Endothelial cell of umbilical vein (primary cell): ENCODE measurements at regions not wholly inside any gene's neighbourhood (a gene's known extent, or its start where the extent isn't known, plus 50 kb on each side); places are given as distances from the start of the nearest gene placed in this dataset.

ENCODE experiments used
- BruUV-seq: library from RNA; stranded (reverse); fragments of 400-500 nt; replicated peaks from 2 replicates; lab custom pipeline; 2021; lab: Mats Ljungman, UMichigan
- CTCF ChIA-PET: fragments of 300-600, 350-600 bp; sonication (Branson Sonifier 250); formaldehyde crosslinking; loops from one replicate; lab custom pipeline; 2021; ENCODE audit warnings: antibody characterized with exemption, inconsistent platforms; lab: Charles Lee
- POLR2A ChIA-PET: fragments of 300-600, 350-600 bp; sonication (Branson Sonifier 250); formaldehyde crosslinking; loops from one replicate; lab custom pipeline; 2021; ENCODE audit warnings: antibody characterized with exemption, inconsistent platforms; lab: Charles Lee
- DNase-seq: peaks from one replicate; pipeline ENCODE4 v3.0.0-alpha.2; 2011; ENCODE audit warnings: low read depth, low spot score
- FAIRE-seq: peaks from 2 replicates; lab custom pipeline; 2011; peaks lifted over from hg19 to GRCh38; lab: Jason Lieb, UNC
- H2AFZ ChIP-seq: 2 replicates; pipeline ENCODE4 v1.6.0; 2012; ENCODE audit warnings: low read depth, low read length, control low read depth, inconsistent platforms
- H3K27ac ChIP-seq: 2 replicates; pipeline ENCODE4 v1.5.1; 2011; ENCODE audit warnings: low read depth, mild to moderate bottlenecking, control low read depth, low read length, moderate library complexity; ENCODE audit not compliant: insufficient read depth
- H3K27me3 ChIP-seq, 2 experiments: 2 replicates each; pipeline versions ENCODE4 v1.6.0 to v1.6.1; 2011; ENCODE audit warnings: low read length in 2 of 2, mixed read lengths in 1 of 2; ENCODE audit not compliant: control insufficient read depth in 2 of 2, insufficient read depth in 2 of 2
- H3K36me3 ChIP-seq, 2 experiments: 2 replicates in 1 of 2; 3 replicates in 1 of 2; pipeline ENCODE4 v1.5.1; 2011; ENCODE audit warnings: low read length in 2 of 2, mild to moderate bottlenecking in 1 of 2, moderate library complexity in 1 of 2; ENCODE audit not compliant: control insufficient read depth in 2 of 2, insufficient read depth in 2 of 2; ENCODE audit errors: extremely low read depth in 1 of 2
- H3K4me1 ChIP-seq: 3 replicates; pipeline ENCODE4 v1.5.1; 2011; ENCODE audit warnings: mild to moderate bottlenecking, low read length; ENCODE audit not compliant: control insufficient read depth, insufficient read depth; ENCODE audit errors: extremely low read depth
- H3K4me2 ChIP-seq: 2 replicates; pipeline ENCODE4 v1.6.1; 2011; ENCODE audit warnings: low read length, control low read depth, mixed read lengths; ENCODE audit not compliant: insufficient read depth
- H3K4me3 ChIP-seq, 3 experiments: fragments of 200-600 bp in 1 of 3; sonication (generic), shearing (Covaris generic) in 1 of 3; replicated peaks in 1 of 3; 2 replicates each; pipeline ENCODE4 v1.5.1; 2011 to 2016; ENCODE audit warnings: control low read depth in 3 of 3, low read length in 3 of 3, mild to moderate bottlenecking in 2 of 3, inconsistent platforms in 1 of 3, low read depth in 1 of 3, moderate library complexity in 1 of 3; ENCODE audit not compliant: insufficient read depth in 1 of 3
- H3K79me2 ChIP-seq: 2 replicates; pipeline ENCODE4 v1.6.0; 2012; ENCODE audit warnings: low read length, inconsistent platforms; ENCODE audit not compliant: control insufficient read depth, insufficient read depth
- H3K9ac ChIP-seq: replicated peaks from 2 replicates; pipeline ENCODE3; 2011; ENCODE audit warnings: low read length, control low read depth; ENCODE audit not compliant: insufficient read depth; ENCODE audit errors: extremely low read depth
- H3K9me1 ChIP-seq: replicated peaks from 3 replicates; pipeline ENCODE4 v1.6.0; 2011; ENCODE audit warnings: mild to moderate bottlenecking, low read length; ENCODE audit not compliant: control insufficient read depth, insufficient read depth; ENCODE audit errors: extremely low read depth
- H3K9me3 ChIP-seq: replicated peaks from 2 replicates; pipeline ENCODE4 v1.5.1; 2012; ENCODE audit warnings: low read length, inconsistent platforms; ENCODE audit not compliant: control insufficient read depth, insufficient read depth
- H4K20me1 ChIP-seq: replicated peaks from 2 replicates; pipeline ENCODE3; 2011; ENCODE audit warnings: mild to moderate bottlenecking, low read length; ENCODE audit not compliant: control insufficient read depth, insufficient read depth; ENCODE audit errors: extremely low read depth
- CTCF ChIP-seq, 2 donors: IDR thresholded peaks; 1 replicate in 1 of 2; 2 replicates in 1 of 2; pipeline ENCODE4 v1.5.1; 2011; ENCODE audit warnings: low read length in 2 of 2, mild to moderate bottlenecking in 2 of 2, moderate library complexity in 2 of 2, control low read depth in 1 of 2, inconsistent platforms in 1 of 2, low read depth in 1 of 2; ENCODE audit not compliant: insufficient read depth in 1 of 2; ENCODE audit errors: extremely low read depth in 1 of 2
- EZH2 ChIP-seq: IDR thresholded peaks from 2 replicates; pipeline ENCODE4 v1.6.1; 2012; ENCODE audit warnings: borderline replicate concordance, low read depth, mild to moderate bottlenecking, moderate library complexity, low read length, inconsistent platforms; ENCODE audit not compliant: severe bottlenecking
- FOS ChIP-seq: IDR thresholded peaks from 2 replicates; pipeline ENCODE4 v1.6.1; 2011; ENCODE audit warnings: mild to moderate bottlenecking, low read length, moderate library complexity, borderline replicate concordance; ENCODE audit not compliant: insufficient read depth
- GATA2 ChIP-seq: IDR thresholded peaks from 2 replicates; pipeline ENCODE4 v1.7.0; 2011; ENCODE audit warnings: low read depth, mild to moderate bottlenecking, moderate library complexity, mixed read lengths, low read length; ENCODE audit not compliant: insufficient read length, insufficient read depth
- JUN ChIP-seq: IDR thresholded peaks from 2 replicates; pipeline ENCODE4 v1.6.1; 2011; ENCODE audit warnings: borderline replicate concordance, low read depth; ENCODE audit not compliant: insufficient read length, insufficient read depth
- MAX ChIP-seq: IDR thresholded peaks from 2 replicates; pipeline ENCODE4 v1.6.1; 2011; ENCODE audit not compliant: insufficient read depth, insufficient read length
- MYC ChIP-seq: IDR thresholded peaks from one replicate; pipeline ENCODE4 v1.6.1; 2011; ENCODE audit warnings: mild to moderate bottlenecking, low read depth, low read length
- POLR2A ChIP-seq: IDR thresholded peaks from 2 replicates; pipeline ENCODE4 v1.6.1; 2012; ENCODE audit warnings: low read depth, mild to moderate bottlenecking, control low read depth, low read length
- POLR2AphosphoS5 ChIP-seq: IDR thresholded peaks from 2 replicates; pipeline ENCODE4 v1.6.1; 2012; ENCODE audit warnings: low read depth, mild to moderate bottlenecking, control low read depth, low read length, moderate library complexity; ENCODE audit not compliant: insufficient read depth
- dilution Hi-C: fragments of 300-500 bp; cut with MboI; formaldehyde crosslinking; loops from one replicate; pipeline ENCODE4 v1.15.0; 2019; ENCODE audit warnings: low sequenced_read_pairs; ENCODE audit not compliant: extremely low pct_ligation_motif_present
- intact Hi-C: fragments of 100-400 bp; cut with micrococcal nuclease; formaldehyde crosslinking; loops from one replicate; pipeline ENCODE4 v1.10.0; 2022

GRCh38 chr6:54633601-54634000, 213.0 kb upstream of the FAM83B start:
- no peak for TF ChIP-seq JUN
- no peak for TF ChIP-seq MYC
- no peak for TF ChIP-seq FOS
- no peak for TF ChIP-seq POLR2A
- TF ChIP-seq EZH2: no peak
- TF ChIP-seq CTCF (IDR thresholded peaks at IDR 0.05; ENCODE audit: extremely low read depth in 1 of 2, insufficient read depth in 1 of 2, low read depth in 1 of 2, low read length in 2 of 2): no peak
- TF ChIP-seq GATA2: no peak
- no peak for TF ChIP-seq MAX
- no peak for TF ChIP-seq POLR2AphosphoS5
- BruUV-seq: no TSS peak
- Histone ChIP-seq H3K79me2 (no peaks in the 10 kb centered on the region), H3K9me1 (no peaks in the 10 kb centered on the region), H3K9ac (no peak overlapping the region), H3K4me2 (no peak overlapping the region), H3K9me3 (no peaks in the 10 kb centered on the region), H2AFZ (no peak overlapping the region), H3K4me3 (no peak overlapping the region), H3K36me3 (no peaks in the 10 kb centered on the region), H3K27ac (no peak overlapping the region), H3K27me3 (no peaks in the 10 kb centered on the region), H3K4me1 (no peaks in the 10 kb centered on the region), H4K20me1 (no peaks in the 10 kb centered on the region)
- DNase-seq: no peak
- intact Hi-C loops: no loop called here
- POLR2A ChIA-PET: no interaction called here
- dilution Hi-C loops: no loop called here
- no peak for FAIRE-seq
- CTCF ChIA-PET: interaction anchor here (1.3 kb wide), 1 partner anchor 13 kb away, joined by 3 read pairs; no protein-coding TSS in a partner anchor
